Mesendoderm (in vitro differentiated cells): ENCODE measurements at regions not wholly inside any gene's neighbourhood (a gene's known extent, or its start where the extent isn't known, plus 50 kb on each side); places are given as distances from the start of the nearest gene placed in this dataset.
"Not testable (repeated sequence)": the region's sequence is repeated elsewhere in the genome, so short reads cannot be mapped to it uniquely, and the experiment has no call there.

Source experiments
- DNase-seq: peaks from one replicate; pipeline ENCODE4 v3.0.0; 2013
- H2AK5ac ChIP-seq: 2 replicates; pipeline ENCODE4 v1.6.1; 2013; ENCODE audit warnings: low read length, inconsistent platforms
- H2BK120ac ChIP-seq: 2 replicates; pipeline ENCODE4 v1.6.1; 2013; ENCODE audit warnings: low read depth, mild to moderate bottlenecking, low read length, moderate library complexity, mixed read lengths
- H2BK15ac ChIP-seq: replicated peaks from 2 replicates; pipeline ENCODE4 v1.6.1; 2013; ENCODE audit warnings: low read depth, mild to moderate bottlenecking, moderate library complexity
- H2BK5ac ChIP-seq: 2 replicates; pipeline ENCODE4 v1.6.1; 2013; ENCODE audit warnings: low read length, inconsistent platforms
- H3K18ac ChIP-seq: 2 replicates; pipeline ENCODE4 v1.6.1; 2013; ENCODE audit warnings: mild to moderate bottlenecking, low read length, mixed read lengths
- H3K23ac ChIP-seq: one replicate; pipeline ENCODE4 v1.6.1; 2013; ENCODE audit warnings: low read length
- H3K27ac ChIP-seq: 2 replicates; pipeline ENCODE4 v1.5.1; 2013; ENCODE audit warnings: low read depth, mild to moderate bottlenecking, inconsistent platforms, low read length, moderate library complexity
- H3K27me3 ChIP-seq: 2 replicates; pipeline ENCODE4 v1.6.1; 2013; ENCODE audit warnings: low read length, control low read depth, mild to moderate bottlenecking, inconsistent platforms; ENCODE audit not compliant: insufficient read depth, poor library complexity
- H3K36me3 ChIP-seq: 2 replicates; pipeline ENCODE4 v1.6.1; 2013; ENCODE audit warnings: low read length, inconsistent platforms; ENCODE audit not compliant: control insufficient read depth, insufficient read depth
- H3K4ac ChIP-seq: one replicate; pipeline ENCODE4 v1.6.1; 2013; ENCODE audit warnings: low read depth, mild to moderate bottlenecking, low read length, moderate library complexity
- H3K4me1 ChIP-seq: 2 replicates; pipeline ENCODE4 v1.6.1; 2013; ENCODE audit warnings: low read depth, low read length, inconsistent platforms; ENCODE audit not compliant: control insufficient read depth
- H3K4me2 ChIP-seq: 2 replicates; pipeline ENCODE4 v1.6.1; 2013; ENCODE audit warnings: low read length
- H3K4me3 ChIP-seq: 2 replicates; pipeline ENCODE4 v1.5.1; 2013; ENCODE audit warnings: mild to moderate bottlenecking, low read length
- H3K56ac ChIP-seq: one replicate; pipeline ENCODE4 v1.6.1; 2013; ENCODE audit warnings: low read length
- H3K79me1 ChIP-seq: 2 replicates; pipeline ENCODE4 v1.6.1; 2013; ENCODE audit warnings: low read length, inconsistent platforms
- H3K79me2 ChIP-seq: 2 replicates; pipeline ENCODE4 v1.6.1; 2013; ENCODE audit warnings: mild to moderate bottlenecking, low read length; ENCODE audit not compliant: control insufficient read depth, insufficient read depth
- H3K9ac ChIP-seq: 2 replicates; pipeline ENCODE4 v1.6.1; 2013; ENCODE audit warnings: low read length, inconsistent platforms
- H4K5ac ChIP-seq: one replicate; pipeline ENCODE4 v1.6.1; 2013; ENCODE audit warnings: low read length
- H4K8ac ChIP-seq: one replicate; pipeline ENCODE4 v1.6.1; 2013; ENCODE audit warnings: low read depth, mild to moderate bottlenecking, control low read depth, low read length, moderate library complexity
- WGBS: extraction: QIAGEN DNeasy Blood & Tissue Kit; methylation state at CpG from one replicate; pipeline ENCODE4 v1.1.7; 2013; ENCODE audit warnings: low lambda C conversion rate, missing lambda C conversion rate; ENCODE audit not compliant: insufficient coverage; ENCODE audit errors: extremely low coverage; 5-methylcytosine and 5-hydroxymethylcytosine counted together

DNA sequence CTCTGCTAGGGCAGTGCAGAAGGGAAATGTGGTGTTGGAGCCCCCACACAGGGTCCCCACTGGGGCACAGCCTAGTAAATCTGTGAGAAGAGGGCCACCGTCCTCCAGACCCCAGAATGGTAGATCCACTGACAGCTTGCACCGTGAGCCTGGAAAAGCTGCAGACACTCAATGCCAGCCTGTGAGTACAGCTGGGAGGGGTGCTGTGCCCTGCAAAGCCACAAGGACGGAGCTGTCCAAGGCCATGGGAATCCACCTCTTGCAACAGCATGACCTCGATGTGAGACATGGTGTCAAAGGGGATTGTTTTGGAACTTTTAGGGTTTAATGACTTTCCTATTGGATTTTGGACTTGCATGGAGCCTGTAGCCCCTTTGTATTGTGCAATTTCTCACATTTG lies 220.8 kb upstream of the BRINP3 start:
- not testable (repeated sequence) for H3K23ac ChIP-seq, H3K4ac ChIP-seq, H3K4me3 ChIP-seq, H3K79me1 ChIP-seq, H3K18ac ChIP-seq, H4K5ac ChIP-seq, H3K36me3 ChIP-seq, H2BK5ac ChIP-seq, H3K4me1 ChIP-seq, H2BK15ac ChIP-seq, H3K56ac ChIP-seq, H3K27ac ChIP-seq, H3K79me2 ChIP-seq, H3K4me2 ChIP-seq, H3K9ac ChIP-seq, H4K8ac ChIP-seq, H2AK5ac ChIP-seq, DNase-seq, H3K27me3 ChIP-seq, H2BK120ac ChIP-seq
- WGBS = no CpG with 5 or more reads among the region's 4 CpGs

DNA sequence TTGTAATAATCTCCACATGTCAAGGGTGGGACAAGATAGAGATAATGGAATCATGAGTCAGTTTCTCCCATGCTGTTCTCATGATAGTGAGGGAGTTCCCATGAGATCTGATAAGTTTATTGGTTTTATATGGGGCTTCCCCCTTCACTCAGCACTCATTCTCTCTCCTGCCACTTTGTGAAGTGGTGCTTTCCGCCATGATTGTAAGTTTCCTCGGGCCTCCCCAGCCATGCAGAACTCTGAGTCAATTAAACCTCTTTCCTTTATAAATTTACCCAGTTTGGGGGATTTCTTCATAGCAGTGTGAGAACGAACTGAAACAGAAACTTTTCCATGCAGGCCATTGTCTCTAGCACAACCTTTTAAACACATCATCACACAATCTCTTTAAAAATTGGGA lies 221.5 kb upstream of the BRINP3 start:
- Histone ChIP-seq H3K4ac (no peak overlapping the region), H3K79me1 (no peaks in the 10 kb centered on the region), H2BK5ac (no peak overlapping the region), H3K4me1 (no peaks in the 10 kb centered on the region), H3K18ac (no peak overlapping the region), H4K5ac (no peak overlapping the region), H2AK5ac (no peak overlapping the region), H3K27ac (no peak overlapping the region), H3K4me3 (no peak overlapping the region), H3K4me2 (no peak overlapping the region), H3K23ac (no peak overlapping the region), H3K27me3 (no peaks in the 10 kb centered on the region), H4K8ac (no peak overlapping the region), H2BK120ac (no peak overlapping the region), H2BK15ac (no peak overlapping the region), H3K9ac (no peak overlapping the region), H3K79me2 (no peaks in the 10 kb centered on the region), H3K36me3 (no peaks in the 10 kb centered on the region), H3K56ac (no peak overlapping the region)
- DNase-seq = no peak
- no CpG with 5 or more reads among the region's 3 CpGs for WGBS

DNA sequence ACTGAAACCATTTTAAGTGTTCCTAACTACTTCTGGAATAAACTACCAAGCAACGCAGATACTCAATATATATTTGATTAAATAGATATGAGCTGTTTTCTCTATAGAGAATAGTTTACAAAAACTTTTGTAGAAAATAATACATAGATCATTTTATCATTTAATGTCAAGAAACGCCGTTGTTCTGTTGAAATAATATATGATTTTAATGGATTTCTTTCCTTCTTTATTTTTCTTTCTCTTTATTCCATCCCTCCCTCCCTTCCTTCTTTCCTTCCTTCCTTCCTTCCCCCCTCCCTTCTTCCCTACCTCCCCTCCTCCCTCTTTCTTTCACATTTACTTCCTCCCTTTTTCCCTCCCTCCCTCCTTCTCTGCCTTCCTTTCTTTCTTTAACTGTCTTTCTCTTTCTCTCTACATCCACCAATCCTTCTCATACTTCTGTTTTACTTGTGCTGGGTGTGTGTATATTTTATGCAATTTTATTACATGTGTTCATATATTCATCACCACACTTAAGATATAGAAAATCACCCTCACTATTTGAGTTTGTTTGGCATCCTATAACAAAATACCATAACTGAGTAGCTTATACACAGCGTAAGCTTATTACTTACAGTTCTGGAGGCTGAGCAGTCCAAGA lies 230.9 kb upstream of the BRINP3 start:
- H3K4me3 ChIP-seq = no peak overlapping the region
- WGBS = no CpG with 5 or more reads among the region's 4 CpGs
- H4K5ac ChIP-seq = no peak overlapping the region
- no peaks in the 10 kb centered on the region for H3K4me1 ChIP-seq
- no peak for DNase-seq
- H2BK120ac ChIP-seq = no peak overlapping the region
- no peaks in the 10 kb centered on the region for H3K79me1 ChIP-seq
- no peaks in the 10 kb centered on the region for H3K36me3 ChIP-seq
- H3K23ac ChIP-seq = no peak overlapping the region
- no peak overlapping the region for H3K4me2 ChIP-seq
- no peak overlapping the region for H3K4ac ChIP-seq
- H3K9ac ChIP-seq = no peak overlapping the region
- H3K18ac ChIP-seq = no peak overlapping the region
- no peak overlapping the region for H2AK5ac ChIP-seq
- no peaks in the 10 kb centered on the region for H3K27me3 ChIP-seq
- H3K79me2 ChIP-seq = no peaks in the 10 kb centered on the region
- no peak overlapping the region for H2BK5ac ChIP-seq
- H2BK15ac ChIP-seq = no peak overlapping the region
- no peak overlapping the region for H4K8ac ChIP-seq
- H3K27ac ChIP-seq = no peak overlapping the region
- H3K56ac ChIP-seq = no peak overlapping the region

DNA sequence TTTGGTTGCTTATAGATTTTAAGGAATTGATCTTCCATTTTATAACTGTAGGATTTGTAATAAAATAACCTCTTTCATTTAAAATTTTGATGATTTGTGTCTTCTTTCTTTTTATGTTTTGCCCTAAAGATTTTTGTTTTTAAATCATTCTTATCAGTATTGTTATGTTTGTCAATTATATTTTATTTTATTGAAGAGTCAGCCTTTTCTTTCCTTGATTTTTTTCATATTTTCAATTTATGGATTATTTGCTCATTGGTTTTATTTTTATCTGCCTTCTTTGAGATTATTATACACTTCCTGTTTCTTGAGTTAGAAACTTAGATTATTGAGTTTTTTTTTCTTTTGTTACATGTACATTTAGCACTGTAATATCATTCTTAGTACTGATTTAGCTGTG lies 233.4 kb upstream of the BRINP3 start:
- H4K8ac ChIP-seq = no peak overlapping the region

DNA sequence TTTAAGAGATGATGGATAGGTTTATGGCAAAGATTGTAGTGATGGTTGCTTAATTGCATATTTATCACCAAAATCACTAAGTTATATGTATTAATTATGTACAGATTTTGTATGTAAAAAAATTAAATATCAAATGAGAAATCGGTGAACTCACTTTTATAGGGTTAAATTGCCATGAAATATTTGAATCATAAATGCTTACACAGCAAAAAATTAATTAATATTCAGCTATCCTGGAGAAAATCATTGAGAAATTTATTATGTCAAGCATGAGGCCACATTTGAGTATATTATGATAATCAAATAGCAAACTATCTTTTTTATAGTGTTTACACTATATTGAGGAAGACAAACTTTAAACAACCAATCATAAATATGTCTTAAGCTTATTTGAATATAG lies 239.4 kb upstream of the BRINP3 start:
- DNase-seq = no peak
- Histone ChIP-seq H4K5ac (no peak overlapping the region), H4K8ac (no peak overlapping the region), H3K56ac (no peak overlapping the region), H3K36me3 (no peaks in the 10 kb centered on the region), H2BK15ac (no peak overlapping the region), H3K18ac (no peak overlapping the region), H3K23ac (no peak overlapping the region), H3K9ac (no peak overlapping the region), H2BK5ac (no peak overlapping the region), H3K27ac (no peak overlapping the region), H3K4me3 (no peak overlapping the region), H2AK5ac (no peak overlapping the region), H3K79me1 (no peaks in the 10 kb centered on the region), H3K79me2 (no peaks in the 10 kb centered on the region), H3K27me3 (no peaks in the 10 kb centered on the region), H3K4ac (no peak overlapping the region), H3K4me2 (no peak overlapping the region), H3K4me1 (no peaks in the 10 kb centered on the region), H2BK120ac (no peak overlapping the region)
- no CpG with 5 or more reads among the region's 1 CpG for WGBS

More for the DNA sequence above, 233.4 kb upstream of the BRINP3 start:
- DNase-seq = no peak
- H3K4me2 ChIP-seq = no peak overlapping the region
- no peak overlapping the region for H3K27ac ChIP-seq
- H4K5ac ChIP-seq = no peak overlapping the region
- H2BK5ac ChIP-seq = no peak overlapping the region
- H3K4me3 ChIP-seq = no peak overlapping the region
- H2BK120ac ChIP-seq = no peak overlapping the region
- H3K79me1 ChIP-seq = no peaks in the 10 kb centered on the region
- no peak overlapping the region for H3K18ac ChIP-seq
- H3K27me3 ChIP-seq = no peaks in the 10 kb centered on the region
- H3K56ac ChIP-seq = no peak overlapping the region
- H2BK15ac ChIP-seq = no peak overlapping the region
- H3K4ac ChIP-seq = no peak overlapping the region
- H3K79me2 ChIP-seq = no peaks in the 10 kb centered on the region
- no peaks in the 10 kb centered on the region for H3K36me3 ChIP-seq
- H2AK5ac ChIP-seq = no peak overlapping the region
- no peak overlapping the region for H3K23ac ChIP-seq
- H3K4me1 ChIP-seq = no peaks in the 10 kb centered on the region
- H3K9ac ChIP-seq = no peak overlapping the region

DNA sequence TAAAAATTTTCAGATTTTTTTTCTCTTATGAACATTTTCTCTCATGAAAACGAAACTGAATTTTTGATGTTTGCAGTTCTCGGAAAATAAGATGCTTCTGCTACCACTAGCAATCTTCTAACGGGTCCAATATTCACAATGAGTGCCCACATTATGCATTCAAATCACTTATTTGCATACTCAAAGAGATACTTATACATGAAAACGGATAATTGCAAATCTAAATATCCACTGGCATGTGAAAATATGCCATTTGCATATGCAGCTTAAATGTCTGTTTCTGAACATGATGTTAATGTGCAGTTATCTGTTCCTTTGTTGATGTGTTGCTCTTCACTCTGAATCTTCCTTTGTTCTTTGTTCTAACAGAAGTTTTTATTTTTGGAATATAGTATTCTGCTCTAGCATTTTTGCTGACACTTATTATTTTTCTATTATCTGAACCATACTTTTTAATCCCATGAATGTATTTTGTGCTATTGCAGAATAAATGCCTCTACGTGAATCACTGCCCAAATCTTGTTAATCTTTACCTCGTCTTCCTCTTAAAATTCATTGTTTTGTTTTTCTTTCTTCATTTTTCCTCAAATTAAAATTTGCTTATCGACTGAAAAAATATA lies 259.4 kb upstream of the BRINP3 start:
- no peaks in the 10 kb centered on the region for H3K79me2 ChIP-seq
- H2BK15ac ChIP-seq = no peak overlapping the region
- no peak overlapping the region for H2AK5ac ChIP-seq
- H3K4ac ChIP-seq = no peak overlapping the region
- no peaks in the 10 kb centered on the region for H3K27me3 ChIP-seq
- 100% methylated on average over 2 of the region's 7 CpGs for WGBS
- no peaks in the 10 kb centered on the region for H3K36me3 ChIP-seq
- no peak overlapping the region for H3K56ac ChIP-seq
- H3K4me1 ChIP-seq = no peaks in the 10 kb centered on the region
- no peak overlapping the region for H3K9ac ChIP-seq
- no peak overlapping the region for H3K4me2 ChIP-seq
- H4K8ac ChIP-seq = no peak overlapping the region
- H3K79me1 ChIP-seq = no peaks in the 10 kb centered on the region
- H3K18ac ChIP-seq = no peak overlapping the region
- DNase-seq = no peak
- H3K4me3 ChIP-seq = no peak overlapping the region
- H2BK120ac ChIP-seq = no peak overlapping the region
- H3K27ac ChIP-seq = no peak overlapping the region
- H3K23ac ChIP-seq = no peak overlapping the region
- no peak overlapping the region for H2BK5ac ChIP-seq
- H4K5ac ChIP-seq = no peak overlapping the region
